ENCODE measurements at regions not wholly inside any gene's neighbourhood (a gene's known extent, or its start where the extent isn't known, plus 50 kb on each side); places are given as distances from the start of the nearest gene placed in this dataset.

GRCh38 chr2:2512931-2513330, 181.9 kb upstream of the MYT1L start:
- Mint-ChIP-seq H3K4me1 (ENCODE audit: low read depth) (no peaks in the 10 kb centered on the region), H3K27ac (ENCODE audit: unreplicated experiment) (no peak overlapping the region), H3K27me3 (ENCODE audit: low read depth) (peaks cover 21% of the 10 kb centered on the region), H3K9me3 (ENCODE audit: low read depth) (peaks cover 7% of the 10 kb centered on the region), H3K4me3 (ENCODE audit: unreplicated experiment) (no peak overlapping the region), H3K36me3 (ENCODE audit: low read depth) (no peaks in the 10 kb centered on the region)
- no peak for DNase-seq (ENCODE audit: low spot score)
- no peak for TF ChIP-seq CTCF (IDR thresholded peaks at IDR 0.05)

GRCh38 chr2:2507417-2507997, 176.4 kb upstream of the MYT1L start:
- H3K27ac Mint-ChIP-seq (ENCODE audit: unreplicated experiment) = no peak overlapping the region
- peaks cover 14% of the 10 kb centered on the region for H3K27me3 Mint-ChIP-seq (ENCODE audit: low read depth)
- H3K4me1 Mint-ChIP-seq (ENCODE audit: low read depth) = no peaks in the 10 kb centered on the region
- no peaks in the 10 kb centered on the region for H3K36me3 Mint-ChIP-seq (ENCODE audit: low read depth)
- no peak overlapping the region for H3K4me3 Mint-ChIP-seq (ENCODE audit: unreplicated experiment)
- no peak for TF ChIP-seq CTCF (IDR thresholded peaks at IDR 0.05)
- DNase-seq (ENCODE audit: low spot score) = no peak
- peaks cover 15% of the 10 kb centered on the region for H3K9me3 Mint-ChIP-seq (ENCODE audit: low read depth)

GRCh38 chr2:2506536-2506935, 175.5 kb upstream of the MYT1L start:
- H3K27me3 Mint-ChIP-seq (ENCODE audit: low read depth) = peaks cover 12% of the 10 kb centered on the region
- no peaks in the 10 kb centered on the region for H3K4me1 Mint-ChIP-seq (ENCODE audit: low read depth)
- H3K4me3 Mint-ChIP-seq (ENCODE audit: unreplicated experiment) = no peak overlapping the region
- no peak overlapping the region for H3K27ac Mint-ChIP-seq (ENCODE audit: unreplicated experiment)
- peaks cover 15% of the 10 kb centered on the region for H3K9me3 Mint-ChIP-seq (ENCODE audit: low read depth)
- H3K36me3 Mint-ChIP-seq (ENCODE audit: low read depth) = no peaks in the 10 kb centered on the region
- TF ChIP-seq CTCF (IDR thresholded peaks at IDR 0.05) = no peak
- no peak for DNase-seq (ENCODE audit: low spot score)

- peaks cover 9% of the 10 kb centered on the region for H3K27me3 Mint-ChIP-seq (ENCODE audit: low read depth)
- DNase-seq (ENCODE audit: low spot score) = no peak
- H3K9me3 Mint-ChIP-seq (ENCODE audit: low read depth) = peaks cover 15% of the 10 kb centered on the region
- TF ChIP-seq CTCF (IDR thresholded peaks at IDR 0.05) = no peak
- H3K27ac Mint-ChIP-seq (ENCODE audit: unreplicated experiment) = no peak overlapping the region
- H3K4me3 Mint-ChIP-seq (ENCODE audit: unreplicated experiment) = no peak overlapping the region
- H3K36me3 Mint-ChIP-seq (ENCODE audit: low read depth) = no peaks in the 10 kb centered on the region
- no peaks in the 10 kb centered on the region for H3K4me1 Mint-ChIP-seq (ENCODE audit: low read depth)
Observed at GRCh38 chr2:2505604-2506003, 174.5 kb upstream of the MYT1L start.

GRCh38 chr2:2503864-2504418, 172.9 kb upstream of the MYT1L start:
- H3K4me1 Mint-ChIP-seq (ENCODE audit: low read depth) = no peaks in the 10 kb centered on the region
- H3K27me3 Mint-ChIP-seq (ENCODE audit: low read depth) = no peaks in the 10 kb centered on the region
- no peak for TF ChIP-seq CTCF (IDR thresholded peaks at IDR 0.05)
- DNase-seq (ENCODE audit: low spot score) = no peak
- no peak overlapping the region for H3K4me3 Mint-ChIP-seq (ENCODE audit: unreplicated experiment)
- peaks cover 9% of the 10 kb centered on the region for H3K9me3 Mint-ChIP-seq (ENCODE audit: low read depth)
- no peak overlapping the region for H3K27ac Mint-ChIP-seq (ENCODE audit: unreplicated experiment)
- no peaks in the 10 kb centered on the region for H3K36me3 Mint-ChIP-seq (ENCODE audit: low read depth)

Data from chondrocyte (in vitro differentiated cells).